ENCODE measurements at regions not wholly inside any gene's neighbourhood (a gene's known extent, or its start where the extent isn't known, plus 50 kb on each side); places are given as distances from the start of the nearest gene placed in this dataset.

GRCh38 chr4:14318671-14319070, 683.6 kb upstream of the CPEB2 start:
- TF ChIP-seq CTCF (IDR thresholded peaks at IDR 0.05 in 8 of 11, conservative IDR thresholded peaks at IDR 0.05 in 3 of 11) (no peak), POLR2AphosphoS5 (IDR thresholded peaks at IDR 0.05) (no peak), POLR2A (IDR thresholded peaks at IDR 0.05) (no peak)

Data from spleen (tissue), 7 donors.